ENCODE measurements at regions not wholly inside any gene's neighbourhood (a gene's known extent, or its start where the extent isn't known, plus 50 kb on each side); places are given as distances from the start of the nearest gene placed in this dataset.
A peak's percentile ranks its signal among the peaks of the same experiment; 100 is the strongest.

- FAIRE-seq (no peak), DNase-seq (ENCODE audit: low spot score in 2 of 2) (no peak)
These were observed 575.5 kb downstream of the SOX6 start for GRCh38 chr11:15780837-15781236.

- no peak for DNase-seq (ENCODE audit: low spot score in 2 of 2)
- no peak for FAIRE-seq
These were observed 572.7 kb downstream of the SOX6 start for GRCh38 chr11:15783619-15784018.

GRCh38 chr11:15793043-15793996 is 563.0 kb downstream of the SOX6 start:
- DNase-seq (ENCODE audit: low spot score in 2 of 2) (no peak), FAIRE-seq (no peak)

GRCh38 chr11:15794361-15795150 is 561.8 kb downstream of the SOX6 start:
- DNase-seq (ENCODE audit: low spot score in 2 of 2) = no peak
- no peak for FAIRE-seq

- FAIRE-seq (no peak), DNase-seq (ENCODE audit: low spot score in 2 of 2) (no peak)
These were observed 561.0 kb downstream of the SOX6 start for GRCh38 chr11:15795378-15795777.

- no peak for DNase-seq (ENCODE audit: low spot score in 2 of 2)
- FAIRE-seq = no peak
These were observed 556.1 kb downstream of the SOX6 start for GRCh38 chr11:15800111-15800800.

GRCh38 chr11:15801126-15801525 is 555.2 kb downstream of the SOX6 start:
- DNase-seq (ENCODE audit: low spot score in 2 of 2) = no peak
- no peak for FAIRE-seq

- no peak for FAIRE-seq
- DNase-seq (ENCODE audit: low spot score in 2 of 2) = no peak
These were observed 554.7 kb downstream of the SOX6 start for GRCh38 chr11:15801616-15802015.

GRCh38 chr11:15805726-15806125 is 550.6 kb downstream of the SOX6 start:
- DNase-seq (ENCODE audit: low spot score in 2 of 2) = no peak
- no peak for FAIRE-seq

GRCh38 chr11:15806217-15806616 is 550.1 kb downstream of the SOX6 start:
- no peak for FAIRE-seq
- DNase-seq (ENCODE audit: low spot score in 2 of 2) = no peak

- no peak for FAIRE-seq
- DNase-seq (ENCODE audit: low spot score in 2 of 2) = no peak
These were observed 548.5 kb downstream of the SOX6 start for GRCh38 chr11:15807827-15808226.

GRCh38 chr11:15810082-15810481 is 546.3 kb downstream of the SOX6 start:
- FAIRE-seq (no peak), DNase-seq (ENCODE audit: low spot score in 2 of 2) (no peak)

GRCh38 chr11:15810525-15810924 is 545.8 kb downstream of the SOX6 start:
- FAIRE-seq (no peak), DNase-seq (ENCODE audit: low spot score in 2 of 2) (no peak)

- FAIRE-seq = no peak
- no peak for DNase-seq (ENCODE audit: low spot score in 2 of 2)
These were observed 540.8 kb downstream of the SOX6 start for GRCh38 chr11:15815246-15816195.

GRCh38 chr11:15816260-15816871 is 540.0 kb downstream of the SOX6 start:
- DNase-seq (ENCODE audit: low spot score in 2 of 2) (no peak), FAIRE-seq (no peak)

- FAIRE-seq (no peak), DNase-seq (ENCODE audit: low spot score in 2 of 2) (no peak)
These were observed 539.3 kb downstream of the SOX6 start for GRCh38 chr11:15817001-15817400.

GRCh38 chr11:15818132-15818842 is 538.1 kb downstream of the SOX6 start:
- no peak for FAIRE-seq
- DNase-seq (ENCODE audit: low spot score in 2 of 2) = no peak

- peak; percentile 44 for FAIRE-seq
- DNase-seq (ENCODE audit: low spot score in 2 of 2) = peak; percentile 45 to 54
These were observed 536.6 kb downstream of the SOX6 start for GRCh38 chr11:15819679-15820286.
